ENCODE measurements at regions not wholly inside any gene's neighbourhood (a gene's known extent, or its start where the extent isn't known, plus 50 kb on each side); places are given as distances from the start of the nearest gene placed in this dataset.

DNA sequence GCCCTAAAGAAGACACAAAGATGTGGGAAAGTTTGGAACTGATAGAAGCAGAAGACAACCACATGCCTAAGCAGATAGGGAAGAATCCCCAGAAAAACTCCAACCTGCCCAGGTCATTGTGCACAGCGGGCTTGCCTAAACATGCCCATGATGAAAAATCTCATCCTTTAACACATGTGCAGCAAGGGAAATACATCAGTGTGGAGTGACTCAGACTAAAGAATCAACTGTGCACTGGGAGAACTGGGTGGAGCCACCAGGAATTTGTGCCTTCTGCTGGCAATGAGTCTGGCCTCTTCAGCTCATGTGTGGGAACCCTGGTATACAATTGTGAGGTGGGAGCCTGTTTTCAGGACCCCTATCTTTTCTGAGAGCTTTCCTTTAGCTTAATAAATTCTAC lies 398.5 kb downstream of the FSCB start:
- Histone ChIP-seq H2AFZ (ENCODE audit: low read length, unreplicated experiment) (no peak overlapping the region), H3K36me3 (ENCODE audit: insufficient read depth, low read length) (no peaks in the 10 kb centered on the region)

DNA sequence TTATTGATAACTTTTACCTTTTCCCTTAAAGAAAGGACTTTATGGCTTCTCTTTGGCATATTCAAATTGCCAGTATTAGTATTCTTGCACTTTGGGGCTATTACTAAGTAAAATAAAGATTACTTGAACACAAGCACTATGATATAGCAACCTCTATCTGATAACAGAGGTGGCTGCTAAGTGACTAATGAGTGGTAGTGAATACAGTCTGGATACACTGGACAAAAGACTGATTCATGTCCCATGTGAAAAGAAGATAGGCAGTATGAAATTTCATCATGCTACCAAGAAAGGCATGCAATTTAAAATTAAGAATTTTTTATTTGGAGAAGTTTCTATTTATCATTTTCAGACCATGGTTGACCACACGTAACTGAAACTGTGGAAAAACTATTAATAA lies 399.9 kb downstream of the FSCB start:
- no peak overlapping the region for H2AFZ ChIP-seq (ENCODE audit: low read length, unreplicated experiment)
- no peaks in the 10 kb centered on the region for H3K36me3 ChIP-seq (ENCODE audit: insufficient read depth, low read length)

More for the DNA sequence above, 398.5 kb downstream of the FSCB start:
- Histone ChIP-seq H3K4me1 (ENCODE audit: control insufficient read depth, insufficient read depth, low read length, unreplicated experiment) (no peaks in the 10 kb centered on the region), H3K79me2 (ENCODE audit: control insufficient read depth, insufficient read depth, low read length, unreplicated experiment) (no peaks in the 10 kb centered on the region), H3K27me3 (ENCODE audit: insufficient read depth, low read length) (no peaks in the 10 kb centered on the region), H3K4me3 (ENCODE audit: low read depth, low read length) (no peak overlapping the region), H3K27ac (ENCODE audit: low read depth, low read length) (no peak overlapping the region)

DNA sequence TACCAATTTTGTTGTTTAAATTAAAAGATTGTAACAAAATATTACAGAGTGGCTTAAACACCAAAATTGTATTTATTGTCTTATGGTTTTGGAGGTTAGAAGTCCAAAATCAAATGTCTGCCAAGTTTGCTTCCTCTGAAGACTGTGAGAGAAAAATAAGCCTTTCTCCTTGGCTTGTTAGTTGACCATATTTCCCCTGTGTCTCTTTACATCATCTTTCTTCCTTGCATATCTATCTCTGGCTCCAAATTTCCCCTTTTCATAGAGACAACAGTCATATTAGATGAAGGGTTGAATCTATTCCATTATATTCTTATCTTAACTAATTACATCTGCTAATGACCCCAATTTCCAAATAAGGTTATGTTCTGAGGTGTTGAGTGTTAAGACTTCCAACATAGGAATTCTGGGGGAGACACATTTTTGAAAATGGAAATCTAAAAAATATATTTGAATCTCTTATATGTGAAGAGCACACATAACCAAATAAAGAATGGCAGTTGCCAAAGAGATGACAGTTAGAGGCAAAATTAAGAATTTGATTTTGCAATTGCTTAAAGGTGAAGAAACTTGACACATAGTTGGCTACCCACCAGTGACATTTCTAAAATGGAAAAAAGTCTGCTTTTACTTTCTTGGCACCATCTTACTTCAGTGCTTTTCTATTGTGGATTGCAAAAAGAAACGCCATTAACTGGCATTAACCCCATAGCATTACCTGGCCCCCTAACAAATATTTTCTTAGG lies 407.2 kb downstream of the FSCB start:
- no peaks in the 10 kb centered on the region for H3K79me2 ChIP-seq (ENCODE audit: control insufficient read depth, insufficient read depth, low read length, unreplicated experiment)
- H3K27me3 ChIP-seq (ENCODE audit: insufficient read depth, low read length): no peaks in the 10 kb centered on the region
- no peak overlapping the region for H3K27ac ChIP-seq (ENCODE audit: low read depth, low read length)
- no peaks in the 10 kb centered on the region for H3K36me3 ChIP-seq (ENCODE audit: insufficient read depth, low read length)
- no peak overlapping the region for H2AFZ ChIP-seq (ENCODE audit: low read length, unreplicated experiment)
- H3K4me1 ChIP-seq (ENCODE audit: control insufficient read depth, insufficient read depth, low read length, unreplicated experiment): no peaks in the 10 kb centered on the region
- H3K4me3 ChIP-seq (ENCODE audit: low read depth, low read length): no peak overlapping the region

More for the DNA sequence above, 399.9 kb downstream of the FSCB start:
- Histone ChIP-seq H3K4me3 (ENCODE audit: low read depth, low read length) (no peak overlapping the region), H3K79me2 (ENCODE audit: control insufficient read depth, insufficient read depth, low read length, unreplicated experiment) (no peaks in the 10 kb centered on the region), H3K27me3 (ENCODE audit: insufficient read depth, low read length) (no peaks in the 10 kb centered on the region), H3K27ac (ENCODE audit: low read depth, low read length) (no peak overlapping the region), H3K4me1 (ENCODE audit: control insufficient read depth, insufficient read depth, low read length, unreplicated experiment) (no peaks in the 10 kb centered on the region)

DNA sequence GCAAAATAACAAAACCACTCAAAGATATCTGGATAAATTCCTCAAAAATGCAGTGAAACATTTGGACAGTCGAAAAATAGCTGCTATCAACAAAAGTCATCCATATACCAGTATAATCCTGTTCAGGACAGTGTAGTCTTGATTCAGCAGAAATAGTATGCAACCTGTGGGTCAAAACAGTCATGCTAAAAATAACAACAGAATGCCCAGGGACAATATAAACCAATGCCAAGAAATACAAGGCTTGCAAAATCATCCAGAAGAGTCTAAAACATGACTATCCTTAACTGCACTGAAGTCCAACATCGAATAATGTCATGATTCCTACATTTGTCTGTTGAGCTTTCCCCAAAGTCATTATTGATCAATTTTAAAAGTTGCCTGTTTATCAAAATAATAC lies 425.9 kb downstream of the FSCB start:
- no peaks in the 10 kb centered on the region for H3K79me2 ChIP-seq (ENCODE audit: control insufficient read depth, insufficient read depth, low read length, unreplicated experiment)
- H3K4me3 ChIP-seq (ENCODE audit: low read depth, low read length): no peak overlapping the region
- no peak overlapping the region for H3K27ac ChIP-seq (ENCODE audit: low read depth, low read length)
- H3K36me3 ChIP-seq (ENCODE audit: insufficient read depth, low read length): no peaks in the 10 kb centered on the region
- H3K27me3 ChIP-seq (ENCODE audit: insufficient read depth, low read length): no peaks in the 10 kb centered on the region
- no peak overlapping the region for H2AFZ ChIP-seq (ENCODE audit: low read length, unreplicated experiment)
- no peaks in the 10 kb centered on the region for H3K4me1 ChIP-seq (ENCODE audit: control insufficient read depth, insufficient read depth, low read length, unreplicated experiment)

DNA sequence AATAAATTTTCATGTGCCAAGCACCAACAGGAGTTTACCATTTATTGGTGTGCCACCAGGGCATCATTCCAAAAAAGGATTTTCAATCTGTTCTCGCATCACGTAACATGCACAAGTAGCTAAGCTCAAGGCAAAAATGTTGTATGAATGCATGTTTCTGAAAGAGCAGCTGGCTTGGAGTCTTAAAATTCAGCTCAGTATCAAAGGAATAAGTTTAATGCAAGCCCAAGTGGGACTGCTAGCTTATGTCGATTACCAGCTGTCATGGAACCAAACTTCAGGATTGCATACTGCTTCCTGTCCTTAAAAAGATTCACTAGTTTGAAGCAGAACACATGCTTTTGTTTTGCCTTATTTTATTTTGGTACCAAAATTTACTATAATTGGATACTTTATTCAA lies 437.0 kb downstream of the FSCB start:
- no peak overlapping the region for H2AFZ ChIP-seq (ENCODE audit: low read length, unreplicated experiment)

DNA sequence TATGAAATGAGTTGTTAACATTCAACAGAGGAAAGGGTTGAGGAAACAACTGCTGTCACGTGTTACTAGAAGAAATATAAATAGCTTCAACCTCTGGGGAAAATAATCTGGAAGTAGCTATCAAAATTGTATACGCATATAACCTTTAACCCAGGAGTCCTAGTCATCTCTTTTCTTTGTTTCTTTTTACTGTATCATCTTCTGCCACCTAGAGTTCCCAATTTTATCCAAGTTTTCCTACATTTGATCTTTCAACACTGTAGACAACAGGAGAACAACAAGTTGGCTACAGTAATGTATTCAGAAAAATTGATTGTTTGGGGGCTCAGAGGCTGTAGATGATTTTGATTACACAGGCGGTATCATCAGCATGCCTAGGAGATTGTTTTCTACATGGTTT lies 453.7 kb downstream of the FSCB start:
- no peaks in the 10 kb centered on the region for H3K36me3 ChIP-seq (ENCODE audit: insufficient read depth, low read length)
- H3K4me3 ChIP-seq (ENCODE audit: low read depth, low read length): no peak overlapping the region
- H2AFZ ChIP-seq (ENCODE audit: low read length, unreplicated experiment): no peak overlapping the region
- H3K4me1 ChIP-seq (ENCODE audit: control insufficient read depth, insufficient read depth, low read length, unreplicated experiment): no peaks in the 10 kb centered on the region
- H3K79me2 ChIP-seq (ENCODE audit: control insufficient read depth, insufficient read depth, low read length, unreplicated experiment): no peaks in the 10 kb centered on the region
- no peak overlapping the region for H3K27ac ChIP-seq (ENCODE audit: low read depth, low read length)
- H3K27me3 ChIP-seq (ENCODE audit: insufficient read depth, low read length): no peaks in the 10 kb centered on the region

More for the DNA sequence above, 437.0 kb downstream of the FSCB start:
- Histone ChIP-seq H3K4me1 (ENCODE audit: control insufficient read depth, insufficient read depth, low read length, unreplicated experiment) (no peaks in the 10 kb centered on the region), H3K27me3 (ENCODE audit: insufficient read depth, low read length) (no peaks in the 10 kb centered on the region), H3K36me3 (ENCODE audit: insufficient read depth, low read length) (no peaks in the 10 kb centered on the region), H3K27ac (ENCODE audit: low read depth, low read length) (no peak overlapping the region), H3K79me2 (ENCODE audit: control insufficient read depth, insufficient read depth, low read length, unreplicated experiment) (no peaks in the 10 kb centered on the region), H3K4me3 (ENCODE audit: low read depth, low read length) (no peak overlapping the region)

DNA sequence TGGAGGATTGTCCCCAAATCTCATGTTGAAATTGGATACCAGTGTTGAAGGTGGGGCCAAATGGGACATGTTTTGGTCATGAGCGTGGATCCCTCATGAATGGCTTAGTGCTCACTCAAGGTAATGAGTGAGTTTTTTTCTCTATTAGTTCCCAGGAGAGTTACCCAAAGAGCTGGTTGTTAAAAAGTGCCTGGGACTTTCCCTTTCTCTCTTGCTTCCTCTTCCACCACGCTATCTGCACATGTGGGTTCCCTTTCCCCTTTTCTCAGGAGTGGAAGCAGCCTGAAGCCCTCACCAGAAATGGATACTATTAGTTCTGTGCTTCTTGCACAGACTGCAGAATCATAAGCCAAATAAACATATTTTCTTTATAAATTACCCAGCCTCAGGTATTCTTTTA lies 465.4 kb downstream of the FSCB start:
- Histone ChIP-seq H3K27me3 (ENCODE audit: insufficient read depth, low read length) (no peaks in the 10 kb centered on the region), H3K4me1 (ENCODE audit: control insufficient read depth, insufficient read depth, low read length, unreplicated experiment) (no peaks in the 10 kb centered on the region), H3K79me2 (ENCODE audit: control insufficient read depth, insufficient read depth, low read length, unreplicated experiment) (no peaks in the 10 kb centered on the region), H3K27ac (ENCODE audit: low read depth, low read length) (no peak overlapping the region), H3K36me3 (ENCODE audit: insufficient read depth, low read length) (no peaks in the 10 kb centered on the region), H3K4me3 (ENCODE audit: low read depth, low read length) (no peak overlapping the region), H2AFZ (ENCODE audit: low read length, unreplicated experiment) (no peak overlapping the region)

DNA sequence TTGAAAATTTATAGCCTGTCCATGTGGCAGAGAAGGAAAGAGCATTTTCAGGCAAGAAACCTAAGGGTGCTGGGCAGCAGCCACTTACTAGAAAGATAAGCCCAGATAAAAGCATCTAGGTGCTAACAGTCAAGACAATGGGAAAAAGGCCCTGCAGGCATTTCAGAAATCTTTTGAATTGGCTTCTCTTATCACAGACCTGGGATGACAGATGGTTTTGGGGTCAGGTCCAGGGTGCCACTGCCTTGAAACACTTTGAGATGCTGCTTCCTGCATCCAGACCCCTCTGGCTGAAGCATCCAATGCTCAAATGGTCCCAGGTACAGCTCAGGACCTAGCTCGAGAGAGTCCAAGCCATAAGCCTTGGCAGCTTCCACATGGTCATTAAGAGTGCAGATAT lies 466.5 kb downstream of the FSCB start:
- H3K4me1 ChIP-seq (ENCODE audit: control insufficient read depth, insufficient read depth, low read length, unreplicated experiment): no peaks in the 10 kb centered on the region
- H3K79me2 ChIP-seq (ENCODE audit: control insufficient read depth, insufficient read depth, low read length, unreplicated experiment): no peaks in the 10 kb centered on the region
- H3K27ac ChIP-seq (ENCODE audit: low read depth, low read length): no peak overlapping the region
- H3K36me3 ChIP-seq (ENCODE audit: insufficient read depth, low read length): no peaks in the 10 kb centered on the region
- H3K4me3 ChIP-seq (ENCODE audit: low read depth, low read length): no peak overlapping the region
- H2AFZ ChIP-seq (ENCODE audit: low read length, unreplicated experiment): no peak overlapping the region
- H3K27me3 ChIP-seq (ENCODE audit: insufficient read depth, low read length): no peaks in the 10 kb centered on the region

DNA sequence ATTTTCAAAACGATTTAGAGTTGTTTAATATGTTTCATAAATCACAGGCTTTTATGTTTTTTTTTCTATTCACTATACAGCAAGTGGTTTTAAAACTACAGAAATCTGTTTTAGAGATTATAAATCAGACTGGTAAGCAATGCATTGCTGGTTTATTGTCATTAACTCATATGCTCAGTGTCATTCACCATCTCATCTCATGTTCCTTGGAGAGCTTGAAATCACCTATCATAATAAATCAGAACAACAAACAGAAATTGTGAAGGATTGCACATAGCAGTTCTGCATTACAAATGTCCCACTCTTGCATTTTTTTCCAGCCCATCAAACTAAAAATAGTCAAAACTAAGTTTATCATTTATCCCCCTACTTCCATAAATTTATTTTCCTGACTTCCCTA lies 470.8 kb downstream of the FSCB start:
- no peaks in the 10 kb centered on the region for H3K4me1 ChIP-seq (ENCODE audit: control insufficient read depth, insufficient read depth, low read length, unreplicated experiment)
- no peak overlapping the region for H3K4me3 ChIP-seq (ENCODE audit: low read depth, low read length)
- no peaks in the 10 kb centered on the region for H3K79me2 ChIP-seq (ENCODE audit: control insufficient read depth, insufficient read depth, low read length, unreplicated experiment)
- no peaks in the 10 kb centered on the region for H3K27me3 ChIP-seq (ENCODE audit: insufficient read depth, low read length)
- no peak overlapping the region for H2AFZ ChIP-seq (ENCODE audit: low read length, unreplicated experiment)
- H3K27ac ChIP-seq (ENCODE audit: low read depth, low read length): no peak overlapping the region
- no peaks in the 10 kb centered on the region for H3K36me3 ChIP-seq (ENCODE audit: insufficient read depth, low read length)

DNA sequence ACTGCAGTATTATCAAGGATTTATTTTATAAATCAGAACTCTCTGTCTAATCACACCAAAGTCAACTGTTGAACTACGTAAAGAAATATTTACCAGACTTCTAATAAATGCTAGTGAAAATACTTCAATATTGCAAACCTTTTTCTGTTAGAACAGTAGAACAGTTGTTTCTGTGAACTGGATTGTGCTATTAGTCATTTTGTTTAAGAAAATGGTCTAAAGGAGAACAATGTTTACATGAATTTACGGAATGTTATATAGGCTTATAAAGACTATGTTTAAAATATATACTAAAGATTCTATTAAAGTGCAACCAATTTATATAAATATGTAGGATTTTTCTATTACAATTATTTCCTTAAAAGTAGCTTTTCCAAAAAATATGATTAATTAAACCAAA lies 471.4 kb downstream of the FSCB start:
- Histone ChIP-seq H3K4me3 (ENCODE audit: low read depth, low read length) (no peak overlapping the region), H2AFZ (ENCODE audit: low read length, unreplicated experiment) (no peak overlapping the region), H3K4me1 (ENCODE audit: control insufficient read depth, insufficient read depth, low read length, unreplicated experiment) (no peaks in the 10 kb centered on the region), H3K36me3 (ENCODE audit: insufficient read depth, low read length) (no peaks in the 10 kb centered on the region), H3K27me3 (ENCODE audit: insufficient read depth, low read length) (no peaks in the 10 kb centered on the region), H3K79me2 (ENCODE audit: control insufficient read depth, insufficient read depth, low read length, unreplicated experiment) (no peaks in the 10 kb centered on the region), H3K27ac (ENCODE audit: low read depth, low read length) (no peak overlapping the region)

DNA sequence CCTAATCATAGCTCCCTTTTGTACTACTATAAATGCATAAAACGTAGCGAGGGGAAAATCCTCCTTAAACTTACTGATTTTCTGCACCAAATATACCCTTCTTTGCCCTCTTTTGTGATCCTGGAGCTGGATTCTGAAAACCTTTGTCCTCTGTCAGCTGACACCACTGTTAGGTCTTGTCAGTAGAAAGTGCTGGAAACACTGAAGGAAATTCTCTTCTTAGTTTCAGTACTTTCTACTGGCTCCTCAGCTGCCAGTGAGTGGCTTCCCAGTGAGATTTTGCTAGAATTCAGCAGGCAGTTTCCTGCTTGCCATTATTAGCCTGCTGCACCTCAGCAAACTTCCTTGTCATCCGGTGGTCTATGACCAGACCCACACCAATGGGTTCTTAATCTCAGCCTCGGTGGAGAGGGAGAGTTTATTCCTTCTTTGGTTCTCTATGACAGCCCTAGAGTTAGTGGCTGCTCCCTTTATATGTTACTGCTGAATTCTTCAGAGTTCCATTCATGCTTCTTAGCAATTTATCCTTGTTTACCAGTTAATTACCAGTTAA lies 476.2 kb downstream of the FSCB start:
- Histone ChIP-seq H3K27me3 (ENCODE audit: insufficient read depth, low read length) (no peaks in the 10 kb centered on the region), H2AFZ (ENCODE audit: low read length, unreplicated experiment) (no peak overlapping the region), H3K79me2 (ENCODE audit: control insufficient read depth, insufficient read depth, low read length, unreplicated experiment) (no peaks in the 10 kb centered on the region), H3K27ac (ENCODE audit: low read depth, low read length) (no peak overlapping the region), H3K36me3 (ENCODE audit: insufficient read depth, low read length) (no peaks in the 10 kb centered on the region), H3K4me3 (ENCODE audit: low read depth, low read length) (no peak overlapping the region), H3K4me1 (ENCODE audit: control insufficient read depth, insufficient read depth, low read length, unreplicated experiment) (no peaks in the 10 kb centered on the region)

Data from ACC112 (cell line).